Parathyroid adenoma (tissue), 2 donors: ENCODE measurements at regions not wholly inside any gene's neighbourhood (a gene's known extent, or its start where the extent isn't known, plus 50 kb on each side); places are given as distances from the start of the nearest gene placed in this dataset.

Experiments used
- H2AFZ ChIP-seq: fragments of 300-600 bp; sonication (generic); one replicate; pipeline ENCODE4 v1.7.0; 2017; ENCODE audit warnings: antibody characterized with exemption, mild to moderate bottlenecking
- H3K27ac ChIP-seq: fragments of 300-600 bp; sonication (generic); one replicate; pipeline ENCODE4 v1.7.0; 2017
- H3K27me3 ChIP-seq: fragments of 300-600 bp; sonication (generic); one replicate; pipeline ENCODE4 v1.7.0; 2017; ENCODE audit warnings: low read length; ENCODE audit not compliant: control insufficient read depth, insufficient read depth
- H3K36me3 ChIP-seq: fragments of 300-600 bp; sonication (generic); one replicate; pipeline ENCODE4 v1.7.0; 2017; ENCODE audit warnings: low read length; ENCODE audit not compliant: control insufficient read depth, insufficient read depth
- H3K4me1 ChIP-seq: fragments of 300-600 bp; sonication (generic); one replicate; pipeline ENCODE4 v1.7.0; 2017; ENCODE audit warnings: control low read depth
- H3K4me2 ChIP-seq: fragments of 300-600 bp; sonication (generic); one replicate; pipeline ENCODE4 v1.7.0; 2017; ENCODE audit warnings: low read length
- H3K4me3 ChIP-seq: fragments of 300-600 bp; sonication (generic); one replicate; pipeline ENCODE4 v1.7.0; 2017; ENCODE audit warnings: low read depth, low read length
- H3K79me2 ChIP-seq: fragments of 300-600 bp; sonication (generic); one replicate; pipeline ENCODE4 v1.7.0; 2017; ENCODE audit warnings: control low read depth
- H3K9ac ChIP-seq: fragments of 300-600 bp; sonication (generic); one replicate; pipeline ENCODE4 v1.7.0; 2017; ENCODE audit warnings: mild to moderate bottlenecking
- H3K9me3 ChIP-seq: fragments of 300-600 bp; sonication (generic); one replicate; pipeline ENCODE4 v1.7.0; 2017; ENCODE audit warnings: low read length; ENCODE audit not compliant: control insufficient read depth
- TF ChIP-seq, protein P1 (sequence below): fragments of 300-600 bp; sonication (generic); IDR thresholded peaks from one replicate; pipeline ENCODE4 v1.7.0; 2017; ENCODE audit warnings: antibody characterized with exemption, mild to moderate bottlenecking
- donor health status: primary hyperparathyroidism.

DNA sequence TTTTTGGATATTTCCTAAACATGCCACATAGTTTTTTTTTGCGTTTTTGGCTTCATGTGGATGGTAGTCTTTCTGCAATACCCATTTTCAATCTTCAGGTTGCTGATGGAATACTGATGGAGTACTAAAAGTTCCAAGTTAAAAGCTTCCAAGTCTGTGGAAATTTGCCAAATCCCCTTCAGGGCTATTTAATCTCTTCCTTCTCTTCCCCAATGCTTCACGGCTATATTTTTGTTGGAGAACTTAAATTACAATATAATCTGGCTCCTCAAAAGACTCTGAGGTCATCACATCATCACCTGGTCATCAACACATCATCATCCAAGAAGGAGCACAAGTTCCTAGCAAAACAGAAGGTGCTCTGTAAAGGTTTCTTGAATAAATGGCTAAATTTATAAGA is 881.0 kb upstream of the TENM4 start:
- Histone ChIP-seq H3K4me2 (no peak overlapping the region), H2AFZ (no peak overlapping the region), H3K27ac (no peak overlapping the region), H3K4me1 (no peaks in the 10 kb centered on the region), H3K27me3 (no peaks in the 10 kb centered on the region), H3K79me2 (no peaks in the 10 kb centered on the region), H3K9me3 (no peaks in the 10 kb centered on the region), H3K4me3 (no peak overlapping the region), H3K9ac (no peak overlapping the region), H3K36me3 (no peaks in the 10 kb centered on the region)
- TF ChIP-seq, protein P1, sequence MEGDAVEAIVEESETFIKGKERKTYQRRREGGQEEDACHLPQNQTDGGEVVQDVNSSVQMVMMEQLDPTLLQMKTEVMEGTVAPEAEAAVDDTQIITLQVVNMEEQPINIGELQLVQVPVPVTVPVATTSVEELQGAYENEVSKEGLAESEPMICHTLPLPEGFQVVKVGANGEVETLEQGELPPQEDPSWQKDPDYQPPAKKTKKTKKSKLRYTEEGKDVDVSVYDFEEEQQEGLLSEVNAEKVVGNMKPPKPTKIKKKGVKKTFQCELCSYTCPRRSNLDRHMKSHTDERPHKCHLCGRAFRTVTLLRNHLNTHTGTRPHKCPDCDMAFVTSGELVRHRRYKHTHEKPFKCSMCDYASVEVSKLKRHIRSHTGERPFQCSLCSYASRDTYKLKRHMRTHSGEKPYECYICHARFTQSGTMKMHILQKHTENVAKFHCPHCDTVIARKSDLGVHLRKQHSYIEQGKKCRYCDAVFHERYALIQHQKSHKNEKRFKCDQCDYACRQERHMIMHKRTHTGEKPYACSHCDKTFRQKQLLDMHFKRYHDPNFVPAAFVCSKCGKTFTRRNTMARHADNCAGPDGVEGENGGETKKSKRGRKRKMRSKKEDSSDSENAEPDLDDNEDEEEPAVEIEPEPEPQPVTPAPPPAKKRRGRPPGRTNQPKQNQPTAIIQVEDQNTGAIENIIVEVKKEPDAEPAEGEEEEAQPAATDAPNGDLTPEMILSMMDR, result no peak

DNA sequence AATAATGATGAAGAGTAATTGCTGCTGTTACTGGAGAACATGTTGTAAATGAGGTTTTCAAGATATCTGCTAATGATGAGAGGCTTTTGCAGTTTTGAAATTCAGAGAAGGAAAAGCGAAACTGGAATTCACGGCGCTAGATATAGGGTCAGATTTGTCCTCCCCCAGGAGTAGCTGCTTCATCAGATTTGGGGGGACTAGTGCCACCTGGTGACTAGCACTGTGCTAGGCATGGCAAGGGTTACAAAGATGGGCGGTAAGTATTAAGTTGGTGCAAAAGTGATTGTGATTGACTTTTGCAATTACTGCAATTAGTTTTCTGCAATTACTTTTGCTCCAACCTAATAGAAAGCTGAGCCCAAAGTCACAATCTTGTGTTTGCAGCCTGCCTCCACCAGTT is 879.9 kb upstream of the TENM4 start:
- Histone ChIP-seq H3K4me3 (no peak overlapping the region), H3K4me1 (no peaks in the 10 kb centered on the region), H3K9me3 (no peaks in the 10 kb centered on the region), H3K36me3 (no peaks in the 10 kb centered on the region), H3K4me2 (no peak overlapping the region), H3K27ac (no peak overlapping the region), H3K9ac (no peak overlapping the region), H2AFZ (no peak overlapping the region), H3K27me3 (no peaks in the 10 kb centered on the region), H3K79me2 (no peaks in the 10 kb centered on the region)
- TF ChIP-seq, protein P1, result no peak

DNA sequence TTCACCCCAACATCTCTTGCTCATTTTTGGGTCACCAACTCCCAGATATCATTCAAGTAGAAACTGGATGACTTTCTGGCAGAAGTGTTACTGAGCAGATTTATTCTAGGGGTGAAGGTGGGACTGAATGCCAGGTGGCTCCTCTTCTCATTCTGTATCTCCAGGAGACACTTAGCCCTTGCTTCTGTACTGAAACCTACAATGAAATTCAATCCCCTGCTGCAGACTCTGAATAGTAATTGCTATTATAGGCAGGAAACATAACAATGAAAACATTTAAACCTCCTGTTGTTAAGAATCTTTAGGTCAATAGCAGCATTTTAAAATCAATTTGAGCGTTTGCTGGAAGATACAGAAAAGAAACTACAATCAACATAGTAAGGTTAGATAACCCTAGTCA is 879.4 kb upstream of the TENM4 start:
- Histone ChIP-seq H3K36me3 (no peaks in the 10 kb centered on the region), H3K9ac (no peak overlapping the region), H3K27me3 (no peaks in the 10 kb centered on the region), H3K4me3 (no peak overlapping the region), H3K79me2 (no peaks in the 10 kb centered on the region), H3K4me2 (no peak overlapping the region), H3K4me1 (no peaks in the 10 kb centered on the region), H3K9me3 (no peaks in the 10 kb centered on the region), H3K27ac (no peak overlapping the region), H2AFZ (no peak overlapping the region)
- TF ChIP-seq, protein P1, result no peak

DNA sequence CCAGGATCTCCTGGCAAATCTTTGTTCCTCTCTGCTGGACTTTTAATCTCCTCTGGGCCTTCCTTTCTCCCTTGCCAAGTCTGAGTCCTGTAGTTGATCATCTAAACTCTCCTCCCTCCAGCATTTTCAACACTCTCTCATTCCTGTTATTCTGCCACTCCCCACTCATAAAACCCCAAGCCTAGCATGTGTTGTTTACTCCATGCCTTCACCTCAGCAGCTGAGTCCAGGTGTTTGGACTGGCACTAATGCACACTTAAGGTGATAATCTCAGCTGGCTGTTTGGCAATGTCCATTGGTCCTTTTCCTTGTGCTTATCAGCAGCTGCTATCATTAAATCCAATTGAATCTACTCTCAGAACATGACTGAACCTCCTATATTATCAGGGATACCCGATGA is 876.8 kb upstream of the TENM4 start:
- no peaks in the 10 kb centered on the region for H3K9me3 ChIP-seq
- H3K36me3 ChIP-seq, result no peaks in the 10 kb centered on the region
- H3K27ac ChIP-seq, result no peak overlapping the region
- no peak overlapping the region for H3K9ac ChIP-seq
- TF ChIP-seq, protein P1, result no peak
- H3K79me2 ChIP-seq, result no peaks in the 10 kb centered on the region
- no peak overlapping the region for H3K4me3 ChIP-seq
- H3K4me2 ChIP-seq, result no peak overlapping the region
- no peak overlapping the region for H2AFZ ChIP-seq
- no peaks in the 10 kb centered on the region for H3K4me1 ChIP-seq
- H3K27me3 ChIP-seq, result no peaks in the 10 kb centered on the region

DNA sequence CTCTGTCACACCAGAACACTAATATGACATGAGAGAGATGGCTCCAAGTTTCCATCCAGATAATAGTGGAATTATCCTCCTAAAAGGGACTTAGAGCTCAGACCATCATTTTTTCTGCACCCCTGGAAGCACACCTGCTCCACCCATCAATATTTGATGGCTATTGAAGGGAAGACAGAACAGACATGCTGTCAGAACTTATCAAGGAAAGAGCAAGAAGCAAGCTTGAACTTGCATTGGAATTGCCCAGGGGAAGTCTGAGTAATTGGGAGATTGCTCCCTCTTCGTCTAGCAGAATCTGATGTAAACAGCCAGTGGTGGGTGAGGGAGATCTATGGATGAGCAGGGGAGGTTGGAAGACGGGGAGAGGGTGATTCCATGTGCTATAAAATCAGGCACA is 874.4 kb upstream of the TENM4 start:
- no peaks in the 10 kb centered on the region for H3K36me3 ChIP-seq
- no peaks in the 10 kb centered on the region for H3K4me1 ChIP-seq
- H3K4me3 ChIP-seq, result no peak overlapping the region
- H2AFZ ChIP-seq, result no peak overlapping the region
- TF ChIP-seq, protein P1, result no peak
- H3K9me3 ChIP-seq, result no peaks in the 10 kb centered on the region
- H3K79me2 ChIP-seq, result no peaks in the 10 kb centered on the region
- H3K27me3 ChIP-seq, result no peaks in the 10 kb centered on the region
- H3K4me2 ChIP-seq, result no peak overlapping the region
- no peak overlapping the region for H3K9ac ChIP-seq
- H3K27ac ChIP-seq, result no peak overlapping the region
